WTC11 (cell line): ENCODE measurements at regions not wholly inside any gene's neighbourhood (a gene's known extent, or its start where the extent isn't known, plus 50 kb on each side); places are given as distances from the start of the nearest gene placed in this dataset.

Experiments used
- ATAC-seq: fragments of 200-7000 bp; cut with Tn5 transposase; 2 replicates; pipeline ENCODE4 v1.10.0; 2021; ENCODE audit warnings: mild to moderate bottlenecking, moderate library complexity
- CTCF ChIA-PET: fragments of 300-600 bp; sonication (Branson Sonifier 250); formaldehyde crosslinking; loops from one replicate; lab custom pipeline; 2021; ENCODE audit warnings: antibody characterized with exemption; lab: Charles Lee
- POLR2A ChIA-PET: fragments of 350-600 bp; sonication (Branson Sonifier 250); formaldehyde crosslinking; loops from one replicate; lab custom pipeline; 2021; ENCODE audit warnings: antibody characterized with exemption; lab: Charles Lee
- DNase-seq: peaks from one replicate; pipeline ENCODE4 v3.0.0; 2021; ENCODE audit warnings: low spot score
- H3K27ac Mint-ChIP-seq: 2 replicates; pipeline ENCODE4 v1.8.0; 2021; ENCODE audit warnings: mixed read lengths
- H3K27me3 Mint-ChIP-seq: 2 replicates; pipeline ENCODE4 v1.8.0; 2021; ENCODE audit warnings: low read depth, mild to moderate bottlenecking, moderate library complexity, mixed read lengths
- H3K36me3 Mint-ChIP-seq: 2 replicates; pipeline ENCODE4 v1.8.0; 2021; ENCODE audit warnings: mixed read lengths
- H3K4me1 Mint-ChIP-seq: 2 replicates; pipeline ENCODE4 v1.8.0; 2022; ENCODE audit warnings: mixed read lengths
- H3K4me3 Mint-ChIP-seq: 2 replicates; pipeline ENCODE4 v1.8.0; 2021; ENCODE audit warnings: mild to moderate bottlenecking, moderate library complexity, mixed read lengths
- H3K9me3 Mint-ChIP-seq: 2 replicates; pipeline ENCODE4 v1.8.0; 2021; ENCODE audit warnings: mixed read lengths
- E2F1 ChIP-seq: sonication (generic); formaldehyde crosslinking; IDR thresholded peaks from 2 replicates; pipeline ENCODE4 v1.8.0; 2022; ENCODE audit warnings: mild to moderate bottlenecking, missing genetic modification reagents
- ELF4 ChIP-seq: sonication (generic); formaldehyde crosslinking; IDR thresholded peaks from 2 replicates; pipeline ENCODE4 v1.8.1; 2022; ENCODE audit warnings: low read depth, mild to moderate bottlenecking, moderate library complexity, missing genetic modification reagents
- ESRRA ChIP-seq: sonication (generic); formaldehyde crosslinking; IDR thresholded peaks from 2 replicates; pipeline ENCODE4 v1.8.1; 2022; ENCODE audit warnings: mild to moderate bottlenecking, missing genetic modification reagents, borderline replicate concordance
- HMGA2 ChIP-seq: fragments of 250-450 bp; sonication (Bioruptor Pico); IDR thresholded peaks from 2 replicates; pipeline ENCODE4 v1.4.0; 2021; ENCODE audit warnings: mild to moderate bottlenecking, moderate library complexity
- IRF2 ChIP-seq: sonication (generic); formaldehyde crosslinking; IDR thresholded peaks from 2 replicates; pipeline ENCODE4 v1.8.0; 2022; ENCODE audit warnings: low read depth, missing genetic modification reagents, borderline replicate concordance
- JUN ChIP-seq: sonication (generic); formaldehyde crosslinking; IDR thresholded peaks from 2 replicates; pipeline ENCODE4 v1.8.0; 2023; ENCODE audit warnings: mild to moderate bottlenecking, missing genetic modification reagents
- MYBL2 ChIP-seq: sonication (generic); formaldehyde crosslinking; IDR thresholded peaks from 2 replicates; pipeline ENCODE4 v1.8.1; 2023; ENCODE audit warnings: mild to moderate bottlenecking, moderate library complexity, missing genetic modification reagents
- RELA ChIP-seq: sonication (generic); formaldehyde crosslinking; IDR thresholded peaks from 2 replicates; pipeline ENCODE4 v1.8.1; 2022; ENCODE audit warnings: missing genetic modification reagents, mild to moderate bottlenecking, borderline replicate concordance
- TEAD4 ChIP-seq: sonication (generic); formaldehyde crosslinking; IDR thresholded peaks from 2 replicates; pipeline ENCODE4 v1.8.0; 2022; ENCODE audit warnings: mild to moderate bottlenecking, missing genetic modification reagents
- ZBTB43 ChIP-seq: sonication (generic); formaldehyde crosslinking; IDR thresholded peaks from 2 replicates; pipeline ENCODE4 v1.8.1; 2023; ENCODE audit warnings: mild to moderate bottlenecking, missing genetic modification reagents
- ZNF121 ChIP-seq: sonication (generic); formaldehyde crosslinking; IDR thresholded peaks from 2 replicates; pipeline ENCODE4 v1.8.0; 2023; ENCODE audit warnings: missing genetic modification reagents
- ZNF138 ChIP-seq: sonication (generic); formaldehyde crosslinking; conservative IDR thresholded peaks from 2 replicates; pipeline ENCODE4 v1.8.1; 2022; ENCODE audit warnings: mild to moderate bottlenecking, moderate library complexity, missing genetic modification reagents
- ZNF281 ChIP-seq: sonication (generic); formaldehyde crosslinking; IDR thresholded peaks from 2 replicates; pipeline ENCODE4 v1.8.0; 2023; ENCODE audit warnings: mild to moderate bottlenecking, missing genetic modification reagents
- ZNF416 ChIP-seq: fragments of 250-450 bp; sonication (Bioruptor Pico); IDR thresholded peaks from 2 replicates; pipeline ENCODE4 v1.9.0; 2021; ENCODE audit warnings: mild to moderate bottlenecking, inconsistent platforms
- TF ChIP-seq, protein P1 (sequence below): fragments of 250-450 bp; sonication (Bioruptor Pico); IDR thresholded peaks from 2 replicates; pipeline ENCODE4 v1.9.0; 2021; ENCODE audit warnings: moderate library complexity, mild to moderate bottlenecking, inconsistent platforms, borderline replicate concordance
- TF ChIP-seq, protein P2 (sequence below): sonication (generic); formaldehyde crosslinking; IDR thresholded peaks from 2 replicates; pipeline ENCODE4 v1.8.1; 2023; ENCODE audit warnings: mild to moderate bottlenecking, moderate library complexity, missing genetic modification reagents

DNA sequence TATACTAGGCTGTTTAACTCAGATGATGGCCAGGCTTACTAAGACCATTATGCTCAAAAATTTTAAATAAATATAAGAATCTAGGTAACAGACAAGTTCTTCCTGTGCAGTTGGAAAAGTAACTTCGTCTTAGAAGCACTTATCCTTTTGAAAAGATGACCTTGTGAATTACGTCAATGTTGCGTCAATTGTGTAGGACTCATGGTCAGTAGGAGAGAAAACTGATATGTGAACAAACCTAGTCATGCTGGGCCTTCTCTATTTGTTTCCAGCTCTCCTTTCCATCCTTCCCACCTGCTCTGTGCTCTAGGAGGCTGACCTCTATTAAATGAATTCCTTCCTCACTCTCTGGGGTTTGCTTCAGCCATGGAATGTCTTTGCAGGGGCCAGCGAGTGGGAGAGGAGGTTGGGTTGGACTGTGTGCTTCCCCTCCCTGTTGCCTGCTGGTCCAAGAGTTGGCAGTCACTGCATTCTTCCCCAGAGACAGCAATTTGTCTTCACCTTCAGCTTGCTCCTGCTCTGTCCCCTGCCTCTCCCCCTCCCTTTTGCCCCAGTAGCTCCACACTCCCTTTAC lies 128.0 kb upstream of the TNFAIP3 start (continued):
- TF ChIP-seq ZBTB43 (CRISPR knock-in tag) (no peak), ZNF138 (CRISPR knock-in tag) (no peak)

DNA sequence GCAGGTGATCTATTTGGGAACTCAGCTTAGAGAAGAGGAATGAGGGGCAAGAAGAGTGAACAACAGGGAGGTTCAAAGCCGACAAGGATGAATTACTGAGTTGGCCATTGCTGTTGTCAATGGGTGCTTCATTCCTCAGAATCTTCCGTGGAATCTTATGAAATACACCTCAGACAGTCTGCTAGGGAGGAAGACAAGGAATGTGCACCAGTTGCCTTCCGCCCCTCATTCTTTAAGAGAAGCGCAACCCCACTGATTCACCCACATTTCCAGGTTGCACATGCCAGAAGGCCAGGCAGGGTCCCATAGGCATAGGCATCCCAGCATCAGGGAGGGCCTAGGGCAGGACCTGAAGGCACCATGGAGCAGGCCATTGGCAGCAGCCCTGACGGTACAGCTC lies 127.5 kb upstream of the TNFAIP3 start:
- H3K9me3 Mint-ChIP-seq = peaks cover 4% of the 10 kb centered on the region; the same call in 1 of the 2 replicates
- no peak for TF ChIP-seq ESRRA
- TF ChIP-seq, protein P1, sequence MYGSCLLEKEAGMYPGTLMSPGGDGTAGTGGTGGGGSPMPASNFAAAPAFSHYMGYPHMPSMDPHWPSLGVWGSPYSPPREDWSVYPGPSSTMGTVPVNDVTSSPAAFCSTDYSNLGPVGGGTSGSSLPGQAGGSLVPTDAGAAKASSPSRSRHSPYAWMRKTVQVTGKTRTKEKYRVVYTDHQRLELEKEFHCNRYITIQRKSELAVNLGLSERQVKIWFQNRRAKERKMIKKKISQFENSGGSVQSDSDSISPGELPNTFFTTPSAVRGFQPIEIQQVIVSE (CRISPR knock-in tag) = no peak
- TF ChIP-seq TEAD4 = no peak
- no peak for TF ChIP-seq IRF2 (CRISPR knock-in tag)
- no peak for TF ChIP-seq MYBL2
- no peak for TF ChIP-seq ZNF138 (CRISPR knock-in tag)
- TF ChIP-seq ELF4 (CRISPR knock-in tag) = no peak
- TF ChIP-seq JUN (CRISPR knock-in tag) = no peak
- no peak for TF ChIP-seq ZBTB43 (CRISPR knock-in tag)
- TF ChIP-seq E2F1 (CRISPR knock-in tag) = no peak
- TF ChIP-seq HMGA2 (CRISPR knock-in tag) = no peak
- TF ChIP-seq ZNF121 = no peak
- TF ChIP-seq, protein P2, sequence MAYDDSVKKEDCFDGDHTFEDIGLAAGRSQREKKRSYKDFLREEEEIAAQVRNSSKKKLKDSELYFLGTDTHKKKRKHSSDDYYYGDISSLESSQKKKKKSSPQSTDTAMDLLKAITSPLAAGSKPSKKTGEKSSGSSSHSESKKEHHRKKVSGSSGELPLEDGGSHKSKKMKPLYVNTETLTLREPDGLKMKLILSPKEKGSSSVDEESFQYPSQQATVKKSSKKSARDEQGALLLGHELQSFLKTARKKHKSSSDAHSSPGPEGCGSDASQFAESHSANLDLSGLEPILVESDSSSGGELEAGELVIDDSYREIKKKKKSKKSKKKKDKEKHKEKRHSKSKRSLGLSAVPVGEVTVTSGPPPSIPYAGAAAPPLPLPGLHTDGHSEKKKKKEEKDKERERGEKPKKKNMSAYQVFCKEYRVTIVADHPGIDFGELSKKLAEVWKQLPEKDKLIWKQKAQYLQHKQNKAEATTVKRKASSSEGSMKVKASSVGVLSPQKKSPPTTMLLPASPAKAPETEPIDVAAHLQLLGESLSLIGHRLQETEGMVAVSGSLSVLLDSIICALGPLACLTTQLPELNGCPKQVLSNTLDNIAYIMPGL = no peak
- TF ChIP-seq ZNF281 = no peak
- TF ChIP-seq ZNF416 (CRISPR knock-in tag) = no peak
- TF ChIP-seq RELA (CRISPR knock-in tag) = no peak
- TF ChIP-seq, all 79 proteins: peak for 0
- ChIA-PET CTCF (no interaction called here), POLR2A (no interaction called here)
- DNase-seq = no peak
- H3K27me3 Mint-ChIP-seq = no peaks in the 10 kb centered on the region; the same call in 1 of the 2 replicates
- no peaks in the 10 kb centered on the region for H3K36me3 Mint-ChIP-seq
- peaks cover 6% of the 10 kb centered on the region for H3K4me1 Mint-ChIP-seq
- H3K27ac Mint-ChIP-seq = no peak overlapping the region
- no peak for ATAC-seq
- no peak overlapping the region for H3K4me3 Mint-ChIP-seq
